ENCODE measurements at regions not wholly inside any gene's neighbourhood (a gene's known extent, or its start where the extent isn't known, plus 50 kb on each side); places are given as distances from the start of the nearest gene placed in this dataset.

DNA sequence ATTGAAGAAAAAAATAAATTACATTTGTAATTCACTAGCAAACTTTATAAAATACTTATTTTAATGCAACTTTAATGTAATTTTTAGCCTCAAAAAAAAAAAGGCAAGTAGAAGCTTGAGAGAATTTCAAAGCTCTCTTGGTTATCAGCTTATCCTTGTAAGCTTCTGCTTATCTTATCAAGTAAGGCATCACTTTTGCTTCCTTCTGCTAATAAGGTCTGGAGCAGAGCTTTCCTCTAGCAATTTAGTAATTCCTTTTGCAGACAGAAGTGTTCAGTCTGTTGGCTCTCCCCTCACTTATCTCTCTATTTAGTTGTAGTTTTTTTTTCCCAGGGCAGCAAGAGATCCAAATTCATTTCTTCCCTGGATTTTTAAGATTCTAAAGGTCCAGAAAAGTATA is 525.0 kb downstream of the ISL1 start:
- Histone ChIP-seq H3K79me2 (ENCODE audit: insufficient read depth, low read length) (no peaks in the 10 kb centered on the region), H3K9me3 (ENCODE audit: insufficient read depth, low read depth, low read length) (no peaks in the 10 kb centered on the region), H3K27me3 (ENCODE audit: insufficient read depth, low read length, poor library complexity, severe bottlenecking) (no peaks in the 10 kb centered on the region), H3K4me1 (ENCODE audit: insufficient read depth, low read length, poor library complexity, severe bottlenecking) (no peaks in the 10 kb centered on the region), H3K4me2 (ENCODE audit: low read depth, low read length, poor library complexity, severe bottlenecking) (no peak overlapping the region), H4K20me1 (ENCODE audit: insufficient read depth, low read length, poor library complexity, severe bottlenecking) (no peaks in the 10 kb centered on the region), H3K4me3 (ENCODE audit: low read length, poor library complexity, severe bottlenecking) (no peak overlapping the region), H3K9ac (ENCODE audit: low read depth, low read length, poor library complexity, severe bottlenecking) (no peak overlapping the region), H2AFZ (ENCODE audit: low read length) (no peak overlapping the region), H3F3A (ENCODE audit: low read depth) (no peaks in the 10 kb centered on the region), H3K9me2 (replicated peaks; ENCODE audit: low read depth, low read length) (no peaks in the 10 kb centered on the region), H3K36me3 (ENCODE audit: insufficient read depth, low read length) (no peaks in the 10 kb centered on the region)
- TF ChIP-seq EZH2phosphoT487 (IDR thresholded peaks at IDR 0.05; ENCODE audit: borderline replicate concordance) (no peak), CTCF (conservative IDR thresholded peaks at IDR 0.05; ENCODE audit: low read length) (no peak)

DNA sequence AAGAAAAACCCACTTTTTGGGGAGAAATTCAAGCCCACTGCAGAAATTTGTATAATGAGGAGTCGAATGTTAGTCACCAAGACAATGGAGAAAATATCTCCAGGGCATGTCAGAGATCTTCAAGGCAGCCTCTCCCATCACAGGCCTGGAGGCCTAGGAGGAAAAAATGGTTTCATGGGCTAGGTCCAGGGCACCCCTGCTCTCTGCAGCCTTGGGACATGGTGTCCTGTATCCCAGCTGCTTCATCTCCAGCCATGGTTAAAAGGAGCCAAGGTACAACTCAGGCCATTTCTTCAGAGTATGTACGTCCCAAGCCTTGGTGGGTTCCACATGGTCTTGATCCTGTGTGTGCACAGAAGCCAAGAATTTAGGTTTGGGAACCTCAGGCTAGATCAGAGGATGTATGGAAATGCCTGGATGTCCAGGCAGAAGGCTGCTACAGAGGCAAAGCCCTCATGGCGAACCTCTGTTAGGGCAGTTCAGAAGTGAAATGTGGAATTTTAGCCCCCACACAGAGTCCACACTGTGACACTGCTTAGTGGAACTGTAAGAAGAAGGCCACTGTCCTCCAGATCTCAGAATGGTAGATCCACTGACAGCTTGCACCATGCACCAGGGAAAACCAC is 561.4 kb downstream of the ISL1 start:
- no peak overlapping the region for H2AFZ ChIP-seq (ENCODE audit: low read length)
- H3K9ac ChIP-seq (ENCODE audit: low read depth, low read length, poor library complexity, severe bottlenecking): no peak overlapping the region
- H3K4me1 ChIP-seq (ENCODE audit: insufficient read depth, low read length, poor library complexity, severe bottlenecking): no peaks in the 10 kb centered on the region
- H4K20me1 ChIP-seq (ENCODE audit: insufficient read depth, low read length, poor library complexity, severe bottlenecking): no peaks in the 10 kb centered on the region
- no peaks in the 10 kb centered on the region for H3K36me3 ChIP-seq (ENCODE audit: insufficient read depth, low read length)
- no peaks in the 10 kb centered on the region for H3K9me2 ChIP-seq (replicated peaks; ENCODE audit: low read depth, low read length)
- no peaks in the 10 kb centered on the region for H3F3A ChIP-seq (ENCODE audit: low read depth)
- peaks cover 15% of the 10 kb centered on the region; the same call in 1 of the 2 replicates for H3K9me3 ChIP-seq (ENCODE audit: insufficient read depth, low read depth, low read length)
- no peak overlapping the region for H3K4me3 ChIP-seq (ENCODE audit: low read length, poor library complexity, severe bottlenecking)
- TF ChIP-seq CTCF (conservative IDR thresholded peaks at IDR 0.05; ENCODE audit: low read length) (no peak), EZH2phosphoT487 (IDR thresholded peaks at IDR 0.05; ENCODE audit: borderline replicate concordance) (no peak)
- no peak overlapping the region for H3K4me2 ChIP-seq (ENCODE audit: low read depth, low read length, poor library complexity, severe bottlenecking)
- no peaks in the 10 kb centered on the region for H3K27me3 ChIP-seq (ENCODE audit: insufficient read depth, low read length, poor library complexity, severe bottlenecking)
- no peaks in the 10 kb centered on the region for H3K79me2 ChIP-seq (ENCODE audit: insufficient read depth, low read length)

DNA sequence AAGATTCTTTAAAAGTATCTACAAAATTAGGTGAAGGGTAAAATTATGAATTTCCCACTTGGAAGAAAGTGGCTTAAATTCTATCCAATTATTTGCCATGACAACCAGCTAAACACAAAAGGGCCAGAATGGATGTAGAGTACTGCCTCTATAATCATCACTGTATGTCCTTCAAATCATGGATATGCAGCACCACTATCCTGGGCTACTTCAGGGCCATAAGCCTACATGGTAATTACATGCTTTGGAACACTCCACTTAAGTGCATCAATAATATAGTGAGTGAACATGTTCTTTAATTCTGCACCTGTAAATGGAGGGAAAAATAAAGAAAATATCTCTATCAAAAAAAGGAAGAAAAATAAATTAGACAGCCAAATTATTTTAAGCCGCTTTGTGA is 575.2 kb downstream of the ISL1 start:
- Histone ChIP-seq H4K20me1 (ENCODE audit: insufficient read depth, low read length, poor library complexity, severe bottlenecking) (no peaks in the 10 kb centered on the region), H3K27me3 (ENCODE audit: insufficient read depth, low read length, poor library complexity, severe bottlenecking) (no peaks in the 10 kb centered on the region), H3K4me3 (ENCODE audit: low read length, poor library complexity, severe bottlenecking) (no peak overlapping the region), H3F3A (ENCODE audit: low read depth) (no peaks in the 10 kb centered on the region), H2AFZ (ENCODE audit: low read length) (no peak overlapping the region), H3K4me2 (ENCODE audit: low read depth, low read length, poor library complexity, severe bottlenecking) (no peak overlapping the region), H3K9ac (ENCODE audit: low read depth, low read length, poor library complexity, severe bottlenecking) (no peak overlapping the region), H3K9me3 (ENCODE audit: insufficient read depth, low read depth, low read length) (no peaks in the 10 kb centered on the region), H3K36me3 (ENCODE audit: insufficient read depth, low read length) (no peaks in the 10 kb centered on the region), H3K79me2 (ENCODE audit: insufficient read depth, low read length) (no peaks in the 10 kb centered on the region), H3K9me2 (replicated peaks; ENCODE audit: low read depth, low read length) (no peaks in the 10 kb centered on the region), H3K4me1 (ENCODE audit: insufficient read depth, low read length, poor library complexity, severe bottlenecking) (no peaks in the 10 kb centered on the region)
- TF ChIP-seq CTCF (conservative IDR thresholded peaks at IDR 0.05; ENCODE audit: low read length) (no peak), EZH2phosphoT487 (IDR thresholded peaks at IDR 0.05; ENCODE audit: borderline replicate concordance) (no peak)
